GM23338 (cell line): ENCODE measurements at regions not wholly inside any gene's neighbourhood (a gene's known extent, or its start where the extent isn't known, plus 50 kb on each side); places are given as distances from the start of the nearest gene placed in this dataset.

Experiments used
- ATAC-seq: fragments of 200-7000 bp; cut with Tn5 transposase; 3 replicates; pipeline ENCODE4 v1.9.1; 2020
- DNase-seq: peaks from one replicate; pipeline ENCODE4 v3.0.0-alpha.2; 2015; ENCODE audit warnings: low spot score
- H2AFZ ChIP-seq: fragments of 200-600 bp; sonication (generic); 2 replicates; pipeline ENCODE4 v1.8.0; 2016; ENCODE audit warnings: antibody characterized with exemption, mild to moderate bottlenecking, moderate library complexity
- H3F3A ChIP-seq: fragments of 200-600 bp; sonication (generic); replicated peaks from 2 replicates; pipeline ENCODE4 v1.8.0; 2017; ENCODE audit warnings: antibody characterized with exemption, mixed run types, low read depth
- H3K27ac ChIP-seq: fragments of 200-600 bp; sonication (generic); 2 replicates; pipeline ENCODE4 v1.6.1; 2016; ENCODE audit warnings: low read depth
- H3K27me3 ChIP-seq: fragments of 200-600 bp; sonication (generic); 2 replicates; pipeline ENCODE4 v1.8.0; 2016; ENCODE audit warnings: mild to moderate bottlenecking, mixed run types, moderate library complexity; ENCODE audit not compliant: insufficient read depth
- H3K36me3 ChIP-seq: fragments of 200-600 bp; sonication (generic); 2 replicates; pipeline ENCODE4 v1.8.0; 2016; ENCODE audit warnings: mild to moderate bottlenecking; ENCODE audit not compliant: insufficient read depth
- H3K4me1 ChIP-seq: fragments of 200-600 bp; sonication (generic); 2 replicates; pipeline ENCODE4 v1.8.0; 2016; ENCODE audit warnings: mild to moderate bottlenecking, moderate library complexity; ENCODE audit not compliant: insufficient read depth
- H3K4me2 ChIP-seq: fragments of 200-600 bp; sonication (generic); 2 replicates; pipeline ENCODE4 v1.7.1; 2017; ENCODE audit warnings: mixed run types
- H3K4me3 ChIP-seq: fragments of 200-600 bp; sonication (generic); 2 replicates; pipeline ENCODE4 v1.6.1; 2016; ENCODE audit warnings: mixed run types
- H3K79me2 ChIP-seq: fragments of 200-600 bp; sonication (generic); replicated peaks from 2 replicates; pipeline ENCODE4 v1.8.0; 2017; ENCODE audit warnings: mild to moderate bottlenecking; ENCODE audit not compliant: insufficient read depth
- H3K9me2 ChIP-seq: fragments of 200-600 bp; sonication (generic); 2 replicates; pipeline ENCODE4 v1.8.0; 2017; ENCODE audit not compliant: insufficient read depth
- H4K20me1 ChIP-seq: fragments of 200-600 bp; sonication (generic); replicated peaks from 2 replicates; pipeline ENCODE4 v1.8.0; 2017; ENCODE audit warnings: mild to moderate bottlenecking; ENCODE audit not compliant: insufficient read depth
- H3K27ac Mint-ChIP-seq: 2 replicates; pipeline ENCODE4 v1.8.0; 2020; ENCODE audit warnings: inconsistent platforms, mild to moderate bottlenecking, moderate library complexity, mixed read lengths
- H3K27me3 Mint-ChIP-seq: 3 replicates; pipeline ENCODE4 v1.8.0; 2022; ENCODE audit warnings: low read depth, mild to moderate bottlenecking, moderate library complexity, mixed read lengths, inconsistent platforms; ENCODE audit not compliant: insufficient read depth, poor library complexity
- H3K36me3 Mint-ChIP-seq: 3 replicates; pipeline ENCODE4 v1.8.0; 2021; ENCODE audit warnings: low read depth, mild to moderate bottlenecking, inconsistent platforms, moderate library complexity, mixed read lengths
- H3K4me1 Mint-ChIP-seq: 3 replicates; pipeline ENCODE4 v1.8.0; 2020; ENCODE audit warnings: mild to moderate bottlenecking, inconsistent platforms, mixed read lengths
- H3K4me3 Mint-ChIP-seq: 3 replicates; pipeline ENCODE4 v1.8.0; 2021; ENCODE audit warnings: moderate library complexity, mild to moderate bottlenecking, inconsistent platforms, mixed read lengths
- H3K9me3 Mint-ChIP-seq: 3 replicates; pipeline ENCODE4 v1.8.0; 2020; ENCODE audit warnings: moderate library complexity, mild to moderate bottlenecking, inconsistent platforms, mixed read lengths
- CREB1 ChIP-seq: fragments of 250-450 bp; sonication (Bioruptor Pico); IDR thresholded peaks from 2 replicates; pipeline ENCODE4 v1.5.0; 2020; ENCODE audit warnings: low read depth, mild to moderate bottlenecking, moderate library complexity
- EZH2 ChIP-seq: fragments of 200-600 bp; sonication (generic); IDR thresholded peaks from one replicate; pipeline ENCODE4 v1.8.0; 2017; ENCODE audit warnings: antibody characterized with exemption, mild to moderate bottlenecking, low read depth; ENCODE audit not compliant: unreplicated experiment
- STAT1 ChIP-seq: IDR thresholded peaks from one replicate; pipeline ENCODE4 v1.6.1; 2016; ENCODE audit warnings: antibody characterized with exemption; ENCODE audit not compliant: unreplicated experiment
- TF ChIP-seq, protein P1 (sequence below): IDR thresholded peaks from 2 replicates; pipeline ENCODE4 v1.6.1; 2016; ENCODE audit warnings: antibody characterized with exemption
- TF ChIP-seq, protein P2 (sequence below): IDR thresholded peaks from one replicate; pipeline ENCODE4 v1.6.1; 2018; ENCODE audit warnings: antibody characterized with exemption; ENCODE audit not compliant: unreplicated experiment

DNA sequence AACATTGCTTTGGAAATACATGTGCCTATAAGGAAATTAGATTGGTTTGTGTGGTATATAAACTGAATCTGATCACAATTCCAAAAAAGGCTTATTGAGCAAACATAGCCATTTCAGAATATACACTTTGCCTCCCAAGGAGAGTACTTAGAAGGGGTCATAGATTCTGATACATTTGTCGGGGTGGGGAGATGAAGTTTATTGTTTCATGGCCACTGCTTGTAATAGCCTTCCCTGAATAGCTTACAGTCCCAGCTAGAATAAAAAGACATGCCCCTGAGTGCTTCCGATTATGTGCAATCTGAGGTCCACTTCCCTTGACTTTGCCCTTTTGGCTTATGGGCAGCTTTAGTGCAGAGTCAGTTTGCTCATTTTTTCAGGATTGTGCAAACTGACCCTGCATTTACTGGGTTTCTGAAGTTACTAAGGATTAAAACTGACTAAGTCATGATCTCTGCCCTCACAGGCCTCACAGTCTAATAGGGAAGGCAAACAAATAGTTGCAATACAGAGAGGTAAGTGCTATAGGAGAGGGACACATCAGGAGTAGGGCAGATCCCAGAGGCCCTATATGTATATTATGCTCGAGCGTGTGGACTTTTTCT, 184.2 kb downstream of the BLID start:
- TF ChIP-seq CREB1 (CRISPR knock-in tag): no peak
- TF ChIP-seq STAT1: no peak
- TF ChIP-seq, protein P1, sequence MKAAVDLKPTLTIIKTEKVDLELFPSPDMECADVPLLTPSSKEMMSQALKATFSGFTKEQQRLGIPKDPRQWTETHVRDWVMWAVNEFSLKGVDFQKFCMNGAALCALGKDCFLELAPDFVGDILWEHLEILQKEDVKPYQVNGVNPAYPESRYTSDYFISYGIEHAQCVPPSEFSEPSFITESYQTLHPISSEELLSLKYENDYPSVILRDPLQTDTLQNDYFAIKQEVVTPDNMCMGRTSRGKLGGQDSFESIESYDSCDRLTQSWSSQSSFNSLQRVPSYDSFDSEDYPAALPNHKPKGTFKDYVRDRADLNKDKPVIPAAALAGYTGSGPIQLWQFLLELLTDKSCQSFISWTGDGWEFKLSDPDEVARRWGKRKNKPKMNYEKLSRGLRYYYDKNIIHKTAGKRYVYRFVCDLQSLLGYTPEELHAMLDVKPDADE: no peak
- TF ChIP-seq, protein P2, sequence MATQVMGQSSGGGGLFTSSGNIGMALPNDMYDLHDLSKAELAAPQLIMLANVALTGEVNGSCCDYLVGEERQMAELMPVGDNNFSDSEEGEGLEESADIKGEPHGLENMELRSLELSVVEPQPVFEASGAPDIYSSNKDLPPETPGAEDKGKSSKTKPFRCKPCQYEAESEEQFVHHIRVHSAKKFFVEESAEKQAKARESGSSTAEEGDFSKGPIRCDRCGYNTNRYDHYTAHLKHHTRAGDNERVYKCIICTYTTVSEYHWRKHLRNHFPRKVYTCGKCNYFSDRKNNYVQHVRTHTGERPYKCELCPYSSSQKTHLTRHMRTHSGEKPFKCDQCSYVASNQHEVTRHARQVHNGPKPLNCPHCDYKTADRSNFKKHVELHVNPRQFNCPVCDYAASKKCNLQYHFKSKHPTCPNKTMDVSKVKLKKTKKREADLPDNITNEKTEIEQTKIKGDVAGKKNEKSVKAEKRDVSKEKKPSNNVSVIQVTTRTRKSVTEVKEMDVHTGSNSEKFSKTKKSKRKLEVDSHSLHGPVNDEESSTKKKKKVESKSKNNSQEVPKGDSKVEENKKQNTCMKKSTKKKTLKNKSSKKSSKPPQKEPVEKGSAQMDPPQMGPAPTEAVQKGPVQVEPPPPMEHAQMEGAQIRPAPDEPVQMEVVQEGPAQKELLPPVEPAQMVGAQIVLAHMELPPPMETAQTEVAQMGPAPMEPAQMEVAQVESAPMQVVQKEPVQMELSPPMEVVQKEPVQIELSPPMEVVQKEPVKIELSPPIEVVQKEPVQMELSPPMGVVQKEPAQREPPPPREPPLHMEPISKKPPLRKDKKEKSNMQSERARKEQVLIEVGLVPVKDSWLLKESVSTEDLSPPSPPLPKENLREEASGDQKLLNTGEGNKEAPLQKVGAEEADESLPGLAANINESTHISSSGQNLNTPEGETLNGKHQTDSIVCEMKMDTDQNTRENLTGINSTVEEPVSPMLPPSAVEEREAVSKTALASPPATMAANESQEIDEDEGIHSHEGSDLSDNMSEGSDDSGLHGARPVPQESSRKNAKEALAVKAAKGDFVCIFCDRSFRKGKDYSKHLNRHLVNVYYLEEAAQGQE: no peak
- peaks cover 26% of the 10 kb centered on the region for H3K4me1 Mint-ChIP-seq
- Histone ChIP-seq H3K4me2 (no peak overlapping the region), H3K27me3 (peaks cover 8% of the 10 kb centered on the region; the same call in 1 of the 2 replicates), H3K9me2 (0 out of 2 replicates have a peak, but pooled peaks cover 8% of the 10 kb centered on the region), H2AFZ (no peak overlapping the region), H3K4me1 (peaks cover 43% of the 10 kb centered on the region), H3K36me3 (no peaks in the 10 kb centered on the region), H3F3A (no peaks in the 10 kb centered on the region), H3K27ac (no peak overlapping the region), H3K4me3 (no peak overlapping the region), H4K20me1 (no peaks in the 10 kb centered on the region), H3K79me2 (no peaks in the 10 kb centered on the region)
- H3K4me3 Mint-ChIP-seq: no peak overlapping the region
- H3K9me3 Mint-ChIP-seq: no peaks in the 10 kb centered on the region; the same call in 2 of the 3 replicates
- no peak for DNase-seq
- no peak overlapping the region for H3K27ac Mint-ChIP-seq
- no peaks in the 10 kb centered on the region for H3K36me3 Mint-ChIP-seq
- no peak for ATAC-seq
- peaks cover 4% of the 10 kb centered on the region for H3K27me3 Mint-ChIP-seq

DNA sequence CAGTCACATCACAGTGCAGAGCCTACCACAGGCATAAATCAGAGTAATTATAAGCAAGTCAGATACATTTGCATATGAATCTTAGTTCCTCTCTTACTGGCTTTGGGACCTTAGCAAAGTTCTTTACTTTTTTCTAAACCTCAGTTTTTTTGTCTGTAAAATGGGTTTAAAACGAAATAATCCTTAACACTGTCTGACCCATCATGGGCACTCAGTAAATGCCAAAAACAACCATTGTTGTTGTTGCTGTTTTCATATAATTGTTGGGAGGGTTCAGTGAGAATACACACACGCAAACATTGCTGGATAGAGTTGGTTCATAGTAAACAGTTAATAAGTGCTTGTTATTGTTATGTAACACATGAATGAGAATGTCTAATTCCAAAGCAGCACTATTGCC, 184.9 kb downstream of the BLID start:
- no peaks in the 10 kb centered on the region; the same call in 2 of the 3 replicates for H3K9me3 Mint-ChIP-seq
- no peak for TF ChIP-seq EZH2
- Histone ChIP-seq H2AFZ (no peak overlapping the region), H4K20me1 (no peaks in the 10 kb centered on the region), H3K27me3 (peaks cover 8% of the 10 kb centered on the region; the same call in 1 of the 2 replicates), H3K27ac (no peak overlapping the region), H3K79me2 (no peaks in the 10 kb centered on the region), H3F3A (no peaks in the 10 kb centered on the region), H3K4me1 (peaks cover 43% of the 10 kb centered on the region), H3K4me3 (no peak overlapping the region), H3K9me2 (peaks cover 6% of the 10 kb centered on the region; the same call in 1 of the 2 replicates), H3K36me3 (no peaks in the 10 kb centered on the region), H3K4me2 (no peak overlapping the region)
- peaks cover 26% of the 10 kb centered on the region for H3K4me1 Mint-ChIP-seq
- DNase-seq (no peak), ATAC-seq (no peak)
- H3K36me3 Mint-ChIP-seq: no peaks in the 10 kb centered on the region
- H3K4me3 Mint-ChIP-seq: no peak overlapping the region
- H3K27me3 Mint-ChIP-seq: peaks cover 4% of the 10 kb centered on the region
- no peak overlapping the region for H3K27ac Mint-ChIP-seq
